ENCODE measurements at regions not wholly inside any gene's neighbourhood (a gene's known extent, or its start where the extent isn't known, plus 50 kb on each side); places are given as distances from the start of the nearest gene placed in this dataset.
"Not testable (repeated sequence)": the region's sequence is repeated elsewhere in the genome, so short reads cannot be mapped to it uniquely, and the experiment has no call there.

GRCh38 chr5:124620743-124621142, 125.7 kb downstream of the ZNF608 start:
- no peak for DNase-seq (ENCODE audit: low spot score)

GRCh38 chr5:124619121-124619520, 127.3 kb downstream of the ZNF608 start:
- DNase-seq (ENCODE audit: low spot score), result no peak

- DNase-seq (ENCODE audit: low spot score), result no peak
These were observed 128.7 kb downstream of the ZNF608 start for GRCh38 chr5:124617787-124618186.

GRCh38 chr5:124614836-124615385, 131.5 kb downstream of the ZNF608 start:
- DNase-seq (ENCODE audit: low spot score), result no peak

GRCh38 chr5:124614105-124614504, 132.3 kb downstream of the ZNF608 start:
- DNase-seq (ENCODE audit: low spot score), result no peak

- no peak for DNase-seq (ENCODE audit: low spot score)
These were observed 133.0 kb downstream of the ZNF608 start for GRCh38 chr5:124613273-124613953.

GRCh38 chr5:124612023-124612422, 134.4 kb downstream of the ZNF608 start:
- DNase-seq (ENCODE audit: low spot score), result no peak

GRCh38 chr5:124611262-124611661, 135.2 kb downstream of the ZNF608 start:
- not testable (repeated sequence) for DNase-seq (ENCODE audit: low spot score)

- DNase-seq (ENCODE audit: low spot score), result not testable (repeated sequence)
These were observed 136.8 kb downstream of the ZNF608 start for GRCh38 chr5:124609685-124610084.

- DNase-seq (ENCODE audit: low spot score), result no peak
These were observed 139.9 kb downstream of the ZNF608 start for GRCh38 chr5:124606543-124606942.

- DNase-seq (ENCODE audit: low spot score), result no peak
These were observed 140.3 kb downstream of the ZNF608 start for GRCh38 chr5:124606093-124606492.

GRCh38 chr5:124605541-124605940, 140.9 kb downstream of the ZNF608 start:
- DNase-seq (ENCODE audit: low spot score), result peak; percentile 11

- DNase-seq (ENCODE audit: low spot score), result no peak
These were observed 142.0 kb downstream of the ZNF608 start for GRCh38 chr5:124604419-124604818.

GRCh38 chr5:124602925-124603650, 143.4 kb downstream of the ZNF608 start:
- no peak for DNase-seq (ENCODE audit: low spot score)

GRCh38 chr5:124599028-124599973, 147.1 kb downstream of the ZNF608 start:
- DNase-seq (ENCODE audit: low spot score), result peak; percentile 82

- no peak for DNase-seq (ENCODE audit: low spot score)
These were observed 149.6 kb downstream of the ZNF608 start for GRCh38 chr5:124596595-124597421.

- DNase-seq (ENCODE audit: low spot score), result no peak
These were observed 152.5 kb downstream of the ZNF608 start for GRCh38 chr5:124593952-124594351.

- DNase-seq (ENCODE audit: low spot score), result no peak
These were observed 153.5 kb downstream of the ZNF608 start for GRCh38 chr5:124592891-124593290.

GRCh38 chr5:124591583-124591982, 154.9 kb downstream of the ZNF608 start:
- no peak for DNase-seq (ENCODE audit: low spot score)

GRCh38 chr5:124590686-124591085, 155.8 kb downstream of the ZNF608 start:
- no peak for DNase-seq (ENCODE audit: low spot score)

- DNase-seq (ENCODE audit: low spot score), result no peak
These were observed 159.2 kb downstream of the ZNF608 start for GRCh38 chr5:124587280-124587679.

All from cerebellar cortex (tissue), 1 donor.